ENCODE measurements at regions not wholly inside any gene's neighbourhood (a gene's known extent, or its start where the extent isn't known, plus 50 kb on each side); places are given as distances from the start of the nearest gene placed in this dataset.
A peak's percentile ranks its signal among the peaks of the same experiment; 100 is the strongest.

DNA sequence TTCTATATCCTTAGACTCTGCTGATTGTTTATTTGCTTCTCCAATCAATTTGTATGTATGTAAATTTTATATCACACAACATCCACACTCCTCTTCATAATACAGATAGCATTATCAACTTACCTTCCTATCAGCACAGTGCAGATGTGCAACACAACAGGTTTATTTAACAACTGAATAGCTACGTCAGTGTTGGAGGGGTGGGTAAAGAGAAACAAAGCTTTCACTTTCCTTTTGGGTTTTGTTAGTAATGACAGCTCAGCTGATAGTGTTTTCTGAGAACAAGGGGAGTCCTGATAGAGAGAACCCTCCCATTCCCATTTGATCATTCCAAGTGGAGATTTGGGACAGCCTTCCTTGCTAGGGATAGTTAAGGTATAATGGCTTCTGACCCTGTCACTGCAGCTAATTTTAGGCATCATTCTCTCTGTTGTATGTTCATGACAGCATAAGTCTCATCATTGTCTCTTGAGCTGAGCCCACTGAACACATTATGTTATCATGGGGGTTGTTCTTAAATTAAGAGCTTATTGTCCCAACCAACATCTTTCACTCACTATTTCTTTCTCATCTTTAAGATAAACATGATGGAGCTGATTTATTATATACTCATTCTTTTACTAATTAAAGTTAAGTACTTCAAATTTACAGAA, 227.7 kb downstream of the GPD2 start:
- Histone ChIP-seq H3K36me3 (ENCODE audit: insufficient read depth) (no peaks in the 10 kb centered on the region), H3K4me1 (ENCODE audit: insufficient read depth) (peaks cover 10% of the 10 kb centered on the region), H3K9me2 (ENCODE audit: insufficient read depth) (no peaks in the 10 kb centered on the region), H4K20me1 (replicated peaks; ENCODE audit: insufficient read depth) (no peaks in the 10 kb centered on the region), H3K27ac (ENCODE audit: low read depth) (no peak overlapping the region), H3K4me3 (no peak overlapping the region), H3K27me3 (ENCODE audit: insufficient read depth) (no peaks in the 10 kb centered on the region), H3K79me2 (replicated peaks; ENCODE audit: insufficient read depth) (no peaks in the 10 kb centered on the region), H3K4me2 (no peak overlapping the region), H3F3A (replicated peaks; ENCODE audit: low read depth) (no peaks in the 10 kb centered on the region), H2AFZ (no peak overlapping the region)
- H3K9me3 Mint-ChIP-seq = peaks cover 19% of the 10 kb centered on the region
- H3K27ac Mint-ChIP-seq = no peak overlapping the region; the same call in 1 of the 2 replicates
- ATAC-seq = no peak; the same call in 2 of the 3 replicates
- peaks cover 20% of the 10 kb centered on the region; the same call in 2 of the 3 replicates for H3K36me3 Mint-ChIP-seq (ENCODE audit: low read depth)
- TF ChIP-seq ZNF114 (CRISPR knock-in tag; IDR thresholded peaks at IDR 0.05) = no peak
- no peak for TF ChIP-seq EZH2 (IDR thresholded peaks at IDR 0.05; ENCODE audit: low read depth, unreplicated experiment)
- TF ChIP-seq JUNB (IDR thresholded peaks at IDR 0.05; ENCODE audit: unreplicated experiment) = no peak
- TF ChIP-seq, protein P1, sequence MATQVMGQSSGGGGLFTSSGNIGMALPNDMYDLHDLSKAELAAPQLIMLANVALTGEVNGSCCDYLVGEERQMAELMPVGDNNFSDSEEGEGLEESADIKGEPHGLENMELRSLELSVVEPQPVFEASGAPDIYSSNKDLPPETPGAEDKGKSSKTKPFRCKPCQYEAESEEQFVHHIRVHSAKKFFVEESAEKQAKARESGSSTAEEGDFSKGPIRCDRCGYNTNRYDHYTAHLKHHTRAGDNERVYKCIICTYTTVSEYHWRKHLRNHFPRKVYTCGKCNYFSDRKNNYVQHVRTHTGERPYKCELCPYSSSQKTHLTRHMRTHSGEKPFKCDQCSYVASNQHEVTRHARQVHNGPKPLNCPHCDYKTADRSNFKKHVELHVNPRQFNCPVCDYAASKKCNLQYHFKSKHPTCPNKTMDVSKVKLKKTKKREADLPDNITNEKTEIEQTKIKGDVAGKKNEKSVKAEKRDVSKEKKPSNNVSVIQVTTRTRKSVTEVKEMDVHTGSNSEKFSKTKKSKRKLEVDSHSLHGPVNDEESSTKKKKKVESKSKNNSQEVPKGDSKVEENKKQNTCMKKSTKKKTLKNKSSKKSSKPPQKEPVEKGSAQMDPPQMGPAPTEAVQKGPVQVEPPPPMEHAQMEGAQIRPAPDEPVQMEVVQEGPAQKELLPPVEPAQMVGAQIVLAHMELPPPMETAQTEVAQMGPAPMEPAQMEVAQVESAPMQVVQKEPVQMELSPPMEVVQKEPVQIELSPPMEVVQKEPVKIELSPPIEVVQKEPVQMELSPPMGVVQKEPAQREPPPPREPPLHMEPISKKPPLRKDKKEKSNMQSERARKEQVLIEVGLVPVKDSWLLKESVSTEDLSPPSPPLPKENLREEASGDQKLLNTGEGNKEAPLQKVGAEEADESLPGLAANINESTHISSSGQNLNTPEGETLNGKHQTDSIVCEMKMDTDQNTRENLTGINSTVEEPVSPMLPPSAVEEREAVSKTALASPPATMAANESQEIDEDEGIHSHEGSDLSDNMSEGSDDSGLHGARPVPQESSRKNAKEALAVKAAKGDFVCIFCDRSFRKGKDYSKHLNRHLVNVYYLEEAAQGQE (IDR thresholded peaks at IDR 0.05; ENCODE audit: unreplicated experiment) = no peak
- TF ChIP-seq EZH2phosphoT487 (IDR thresholded peaks at IDR 0.05; ENCODE audit: unreplicated experiment) = no peak
- TF ChIP-seq, protein P2, sequence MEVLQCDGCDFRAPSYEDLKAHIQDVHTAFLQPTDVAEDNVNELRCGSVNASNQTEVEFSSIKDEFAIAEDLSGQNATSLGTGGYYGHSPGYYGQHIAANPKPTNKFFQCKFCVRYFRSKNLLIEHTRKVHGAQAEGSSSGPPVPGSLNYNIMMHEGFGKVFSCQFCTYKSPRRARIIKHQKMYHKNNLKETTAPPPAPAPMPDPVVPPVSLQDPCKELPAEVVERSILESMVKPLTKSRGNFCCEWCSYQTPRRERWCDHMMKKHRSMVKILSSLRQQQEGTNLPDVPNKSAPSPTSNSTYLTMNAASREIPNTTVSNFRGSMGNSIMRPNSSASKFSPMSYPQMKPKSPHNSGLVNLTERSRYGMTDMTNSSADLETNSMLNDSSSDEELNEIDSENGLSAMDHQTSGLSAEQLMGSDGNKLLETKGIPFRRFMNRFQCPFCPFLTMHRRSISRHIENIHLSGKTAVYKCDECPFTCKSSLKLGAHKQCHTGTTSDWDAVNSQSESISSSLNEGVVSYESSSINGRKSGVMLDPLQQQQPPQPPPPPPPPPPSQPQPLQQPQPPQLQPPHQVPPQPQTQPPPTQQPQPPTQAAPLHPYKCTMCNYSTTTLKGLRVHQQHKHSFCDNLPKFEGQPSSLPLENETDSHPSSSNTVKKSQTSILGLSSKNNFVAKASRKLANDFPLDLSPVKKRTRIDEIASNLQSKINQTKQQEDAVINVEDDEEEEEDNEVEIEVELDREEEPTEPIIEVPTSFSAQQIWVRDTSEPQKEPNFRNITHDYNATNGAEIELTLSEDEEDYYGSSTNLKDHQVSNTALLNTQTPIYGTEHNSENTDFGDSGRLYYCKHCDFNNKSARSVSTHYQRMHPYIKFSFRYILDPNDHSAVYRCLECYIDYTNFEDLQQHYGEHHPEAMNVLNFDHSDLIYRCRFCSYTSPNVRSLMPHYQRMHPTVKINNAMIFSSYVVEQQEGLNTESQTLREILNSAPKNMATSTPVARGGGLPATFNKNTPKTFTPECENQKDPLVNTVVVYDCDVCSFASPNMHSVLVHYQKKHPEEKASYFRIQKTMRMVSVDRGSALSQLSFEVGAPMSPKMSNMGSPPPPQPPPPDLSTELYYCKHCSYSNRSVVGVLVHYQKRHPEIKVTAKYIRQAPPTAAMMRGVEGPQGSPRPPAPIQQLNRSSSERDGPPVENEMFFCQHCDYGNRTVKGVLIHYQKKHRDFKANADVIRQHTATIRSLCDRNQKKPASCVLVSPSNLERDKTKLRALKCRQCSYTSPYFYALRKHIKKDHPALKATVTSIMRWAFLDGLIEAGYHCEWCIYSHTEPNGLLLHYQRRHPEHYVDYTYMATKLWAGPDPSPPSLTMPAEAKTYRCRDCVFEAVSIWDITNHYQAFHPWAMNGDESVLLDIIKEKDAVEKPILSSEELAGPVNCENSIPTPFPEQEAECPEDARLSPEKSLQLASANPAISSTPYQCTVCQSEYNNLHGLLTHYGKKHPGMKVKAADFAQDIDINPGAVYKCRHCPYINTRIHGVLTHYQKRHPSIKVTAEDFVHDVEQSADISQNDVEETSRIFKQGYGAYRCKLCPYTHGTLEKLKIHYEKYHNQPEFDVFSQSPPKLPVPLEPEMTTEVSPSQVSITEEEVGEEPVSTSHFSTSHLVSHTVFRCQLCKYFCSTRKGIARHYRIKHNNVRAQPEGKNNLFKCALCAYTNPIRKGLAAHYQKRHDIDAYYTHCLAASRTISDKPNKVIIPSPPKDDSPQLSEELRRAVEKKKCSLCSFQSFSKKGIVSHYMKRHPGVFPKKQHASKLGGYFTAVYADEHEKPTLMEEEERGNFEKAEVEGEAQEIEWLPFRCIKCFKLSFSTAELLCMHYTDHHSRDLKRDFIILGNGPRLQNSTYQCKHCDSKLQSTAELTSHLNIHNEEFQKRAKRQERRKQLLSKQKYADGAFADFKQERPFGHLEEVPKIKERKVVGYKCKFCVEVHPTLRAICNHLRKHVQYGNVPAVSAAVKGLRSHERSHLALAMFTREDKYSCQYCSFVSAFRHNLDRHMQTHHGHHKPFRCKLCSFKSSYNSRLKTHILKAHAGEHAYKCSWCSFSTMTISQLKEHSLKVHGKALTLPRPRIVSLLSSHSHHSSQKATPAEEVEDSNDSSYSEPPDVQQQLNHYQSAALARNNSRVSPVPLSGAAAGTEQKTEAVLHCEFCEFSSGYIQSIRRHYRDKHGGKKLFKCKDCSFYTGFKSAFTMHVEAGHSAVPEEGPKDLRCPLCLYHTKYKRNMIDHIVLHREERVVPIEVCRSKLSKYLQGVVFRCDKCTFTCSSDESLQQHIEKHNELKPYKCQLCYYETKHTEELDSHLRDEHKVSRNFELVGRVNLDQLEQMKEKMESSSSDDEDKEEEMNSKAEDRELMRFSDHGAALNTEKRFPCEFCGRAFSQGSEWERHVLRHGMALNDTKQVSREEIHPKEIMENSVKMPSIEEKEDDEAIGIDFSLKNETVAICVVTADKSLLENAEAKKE (CRISPR knock-in tag; IDR thresholded peaks at IDR 0.05) = no peak
- TF ChIP-seq, protein P3, sequence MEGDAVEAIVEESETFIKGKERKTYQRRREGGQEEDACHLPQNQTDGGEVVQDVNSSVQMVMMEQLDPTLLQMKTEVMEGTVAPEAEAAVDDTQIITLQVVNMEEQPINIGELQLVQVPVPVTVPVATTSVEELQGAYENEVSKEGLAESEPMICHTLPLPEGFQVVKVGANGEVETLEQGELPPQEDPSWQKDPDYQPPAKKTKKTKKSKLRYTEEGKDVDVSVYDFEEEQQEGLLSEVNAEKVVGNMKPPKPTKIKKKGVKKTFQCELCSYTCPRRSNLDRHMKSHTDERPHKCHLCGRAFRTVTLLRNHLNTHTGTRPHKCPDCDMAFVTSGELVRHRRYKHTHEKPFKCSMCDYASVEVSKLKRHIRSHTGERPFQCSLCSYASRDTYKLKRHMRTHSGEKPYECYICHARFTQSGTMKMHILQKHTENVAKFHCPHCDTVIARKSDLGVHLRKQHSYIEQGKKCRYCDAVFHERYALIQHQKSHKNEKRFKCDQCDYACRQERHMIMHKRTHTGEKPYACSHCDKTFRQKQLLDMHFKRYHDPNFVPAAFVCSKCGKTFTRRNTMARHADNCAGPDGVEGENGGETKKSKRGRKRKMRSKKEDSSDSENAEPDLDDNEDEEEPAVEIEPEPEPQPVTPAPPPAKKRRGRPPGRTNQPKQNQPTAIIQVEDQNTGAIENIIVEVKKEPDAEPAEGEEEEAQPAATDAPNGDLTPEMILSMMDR (conservative IDR thresholded peaks at IDR 0.05; ENCODE audit: low read depth in 2 of 2) = no peak
- no peak for TF ChIP-seq NANOG (IDR thresholded peaks at IDR 0.05; ENCODE audit: borderline replicate concordance)
- TF ChIP-seq, protein P4, sequence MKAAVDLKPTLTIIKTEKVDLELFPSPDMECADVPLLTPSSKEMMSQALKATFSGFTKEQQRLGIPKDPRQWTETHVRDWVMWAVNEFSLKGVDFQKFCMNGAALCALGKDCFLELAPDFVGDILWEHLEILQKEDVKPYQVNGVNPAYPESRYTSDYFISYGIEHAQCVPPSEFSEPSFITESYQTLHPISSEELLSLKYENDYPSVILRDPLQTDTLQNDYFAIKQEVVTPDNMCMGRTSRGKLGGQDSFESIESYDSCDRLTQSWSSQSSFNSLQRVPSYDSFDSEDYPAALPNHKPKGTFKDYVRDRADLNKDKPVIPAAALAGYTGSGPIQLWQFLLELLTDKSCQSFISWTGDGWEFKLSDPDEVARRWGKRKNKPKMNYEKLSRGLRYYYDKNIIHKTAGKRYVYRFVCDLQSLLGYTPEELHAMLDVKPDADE (IDR thresholded peaks at IDR 0.05) = no peak
- no peak for TF ChIP-seq ZNF331 (CRISPR knock-in tag; IDR thresholded peaks at IDR 0.05; ENCODE audit: low read depth)
- TF ChIP-seq CREB1 (CRISPR knock-in tag; IDR thresholded peaks at IDR 0.05; ENCODE audit: low read depth) = no peak
- TF ChIP-seq STAT1 (IDR thresholded peaks at IDR 0.05; ENCODE audit: unreplicated experiment) = no peak
- TF ChIP-seq POLR2AphosphoS5 (IDR thresholded peaks at IDR 0.05; ENCODE audit: low read depth) = no peak
- H3K4me3 Mint-ChIP-seq = no peak overlapping the region
- DNase-seq (ENCODE audit: low spot score) = peak; percentile 24
- H3K4me1 Mint-ChIP-seq = peaks cover 12% of the 10 kb centered on the region
- H3K27me3 Mint-ChIP-seq (ENCODE audit: insufficient read depth, low read depth, poor library complexity) = no peaks in the 10 kb centered on the region
